GM18517 (cell line): ENCODE measurements at regions not wholly inside any gene's neighbourhood (a gene's known extent, or its start where the extent isn't known, plus 50 kb on each side); places are given as distances from the start of the nearest gene placed in this dataset.

Experiments
- ATAC-seq: cut with Tn5 transposase; IDR thresholded peaks from one replicate; pipeline ENCODE4 v1.9.1; 2021; ENCODE audit warnings: mild to moderate bottlenecking, moderate library complexity; ENCODE audit not compliant: unreplicated experiment

DNA sequence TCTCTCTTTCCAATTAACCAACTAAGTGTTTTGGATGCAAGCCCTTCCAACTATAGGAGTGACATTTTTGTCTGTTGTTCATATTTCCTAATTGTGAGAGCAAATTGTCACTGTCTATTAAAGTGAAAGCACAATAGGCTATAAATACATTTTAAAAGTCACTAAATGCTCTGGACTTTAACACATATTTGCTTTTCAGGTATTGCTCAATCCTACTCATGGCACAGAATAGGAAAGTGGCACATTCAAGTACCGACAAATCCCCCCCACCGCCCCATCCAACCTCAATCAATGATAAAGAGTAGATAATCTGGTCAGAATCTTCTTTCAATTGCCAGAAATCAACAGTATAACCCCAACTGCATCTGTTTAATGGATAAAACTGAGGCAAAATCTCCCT lies 419.8 kb downstream of the PLK2 start:
- no peak for ATAC-seq

DNA sequence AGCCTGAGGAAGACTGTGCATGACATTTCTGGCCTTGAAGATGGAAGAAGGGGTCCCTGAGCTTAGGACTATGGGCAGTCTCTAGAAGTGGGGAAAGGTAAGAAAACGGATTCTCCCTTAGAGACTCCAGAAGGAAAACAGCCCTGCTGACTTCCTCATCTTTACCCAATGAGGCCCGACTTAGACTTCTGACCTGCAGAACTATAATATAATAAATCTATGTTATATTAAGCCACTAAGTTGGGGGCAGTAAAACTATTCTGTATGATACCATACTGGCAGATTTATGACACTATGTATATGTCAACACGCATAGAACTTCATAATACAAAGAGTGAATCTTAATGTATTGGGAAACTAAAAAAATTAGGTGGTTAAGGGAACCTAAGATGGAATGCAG lies 422.0 kb downstream of the PLK2 start:
- ATAC-seq: no peak

DNA sequence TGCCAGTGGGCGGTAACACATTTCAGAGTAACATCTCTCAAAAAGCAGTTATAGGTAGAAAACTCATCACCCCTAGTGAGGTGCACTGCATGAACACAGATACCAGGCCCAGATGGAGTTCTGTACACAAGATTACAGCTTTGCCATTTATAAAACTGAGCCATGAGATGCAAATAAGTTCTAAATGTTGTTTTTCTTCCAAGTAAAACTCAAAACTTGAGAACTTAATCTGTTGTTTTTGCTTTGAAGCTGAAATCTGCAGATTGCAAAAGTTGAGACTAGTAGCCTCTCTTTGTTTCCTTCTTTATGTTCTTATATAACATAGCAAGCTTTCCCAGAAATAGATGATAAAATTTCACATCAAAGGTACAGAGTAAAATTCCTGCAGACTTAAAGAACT lies 434.1 kb downstream of the PLK2 start:
- no peak for ATAC-seq

DNA sequence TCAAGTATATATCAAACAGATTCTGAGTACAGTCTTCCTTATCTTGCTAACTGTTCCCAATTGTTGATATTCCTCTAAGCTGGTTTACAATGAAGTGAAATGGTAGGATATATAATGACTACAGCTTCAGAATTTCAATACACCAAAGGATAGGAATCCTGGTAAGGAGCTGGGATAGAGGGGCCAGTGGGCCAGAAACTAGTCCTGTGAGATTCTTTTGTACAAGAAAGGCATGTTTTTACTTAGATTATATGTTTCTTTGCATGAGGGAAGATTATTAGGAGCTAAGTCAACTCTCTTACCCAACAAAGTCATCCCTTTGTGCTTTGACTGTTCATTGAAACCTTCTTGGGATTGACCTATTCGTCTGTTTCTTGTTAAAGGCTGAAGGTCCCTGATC lies 435.7 kb downstream of the PLK2 start:
- no peak for ATAC-seq

DNA sequence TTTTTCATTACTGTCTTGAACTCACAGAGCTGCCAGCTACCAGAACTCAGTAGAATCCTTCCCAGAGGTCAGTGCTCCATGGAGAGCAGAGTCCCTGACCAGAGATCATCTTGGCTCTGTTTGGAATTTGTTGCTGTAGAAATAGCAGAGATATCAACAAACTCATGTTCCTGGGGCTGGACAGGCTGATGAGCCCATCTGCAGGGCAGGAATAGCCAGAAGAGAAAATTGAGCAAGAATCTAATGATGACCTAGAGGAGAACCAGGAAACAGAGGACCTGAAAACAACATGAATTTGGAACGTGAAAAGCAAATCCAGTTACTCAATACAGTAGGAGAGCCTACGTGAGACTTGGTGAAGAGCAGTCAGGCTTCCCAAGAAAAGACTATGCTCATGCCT lies 437.8 kb downstream of the PLK2 start:
- ATAC-seq: no peak

DNA sequence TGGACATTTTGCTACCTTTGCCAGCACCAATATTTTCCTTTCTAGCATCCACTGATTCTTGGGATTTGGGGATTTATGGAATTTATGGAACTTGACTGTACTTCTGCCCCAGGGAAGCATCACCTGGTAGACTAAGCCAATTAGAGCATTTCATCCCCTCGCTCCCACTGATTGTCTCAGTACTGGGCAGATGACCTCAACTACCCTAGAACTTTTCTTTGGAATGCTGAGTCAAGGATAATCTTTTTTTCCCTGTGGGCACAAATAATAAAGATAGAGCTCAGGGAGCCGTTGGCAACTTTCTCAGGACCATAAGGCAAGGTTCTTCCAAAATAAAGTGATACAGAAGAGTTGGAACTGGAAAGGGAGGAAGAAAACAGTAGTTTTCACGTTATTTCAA lies 438.4 kb downstream of the PLK2 start:
- no peak for ATAC-seq

DNA sequence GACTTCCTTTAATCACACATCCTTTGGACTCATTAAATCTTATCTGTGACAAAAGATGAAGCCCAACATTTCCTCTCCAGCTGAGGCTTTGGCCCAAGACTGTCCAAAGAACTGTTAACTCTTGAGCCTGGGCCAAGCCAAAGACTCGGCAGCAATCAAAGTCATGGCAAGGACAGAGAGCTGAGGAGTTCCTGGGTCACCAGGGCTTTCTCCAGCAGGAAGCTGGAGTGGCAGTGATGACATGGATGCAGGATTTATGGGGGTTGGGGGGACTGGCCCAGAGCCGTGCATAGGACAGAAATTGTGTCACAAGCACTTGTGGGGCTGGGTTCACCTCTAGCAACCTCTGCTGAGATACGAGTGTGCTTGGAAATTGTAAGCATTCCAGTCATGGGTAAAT lies 440.3 kb downstream of the PLK2 start:
- ATAC-seq: no peak

DNA sequence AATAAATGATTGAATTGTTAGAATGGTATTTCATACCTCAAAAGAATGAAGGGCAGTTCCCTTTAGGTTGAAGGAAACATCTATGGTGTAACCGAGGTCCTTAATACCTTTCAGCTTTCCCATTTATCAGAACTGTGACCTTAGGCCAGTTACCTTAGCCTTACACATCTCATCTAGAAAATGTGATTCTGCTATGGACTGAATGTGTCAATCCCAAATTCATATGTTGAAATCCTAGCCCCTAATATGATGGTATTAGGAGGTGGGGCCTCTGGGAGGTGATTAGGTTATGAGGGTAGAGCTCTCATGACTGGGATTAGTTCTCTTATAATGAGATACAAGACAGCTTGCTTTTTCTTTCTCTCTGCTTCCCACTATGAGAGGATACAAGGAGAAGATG lies 441.9 kb downstream of the PLK2 start:
- no peak for ATAC-seq

DNA sequence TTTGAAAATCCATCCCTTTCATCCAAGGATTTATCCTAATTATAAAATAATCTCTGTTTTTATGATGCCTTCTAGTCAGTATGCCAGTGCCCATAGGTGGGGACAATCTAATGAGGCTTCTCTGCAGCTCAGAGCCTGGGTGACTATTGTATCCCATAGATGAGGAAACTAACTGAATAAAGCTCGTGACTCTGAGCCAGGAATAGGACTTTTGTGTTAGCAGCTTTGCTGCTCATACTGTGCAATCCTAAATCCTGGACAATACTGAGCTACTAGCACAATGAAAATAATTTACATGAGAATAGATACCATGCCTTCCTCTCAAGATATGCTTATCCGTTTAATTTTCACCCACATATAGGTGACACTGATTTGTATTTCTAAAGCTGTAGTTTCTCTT lies 443.0 kb downstream of the PLK2 start:
- no peak for ATAC-seq

DNA sequence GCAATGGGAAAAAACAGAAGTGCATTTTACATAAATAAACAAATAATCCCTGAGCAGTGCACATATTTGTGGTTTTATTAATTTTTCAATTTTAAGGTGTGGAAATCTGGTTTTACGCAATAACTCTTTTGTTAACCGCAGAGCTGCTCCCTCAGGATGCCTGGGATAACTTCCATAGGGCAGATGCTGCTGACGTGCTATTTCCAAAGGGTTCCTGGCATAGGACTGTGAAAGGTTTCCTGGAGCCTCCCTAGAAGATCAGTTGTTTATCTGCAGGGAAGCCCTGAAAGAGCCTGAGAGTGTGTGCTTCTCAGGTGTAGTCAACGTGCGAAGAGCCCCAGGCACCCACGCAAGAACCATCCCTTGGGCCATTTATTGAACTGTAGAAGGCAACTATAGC lies 443.5 kb downstream of the PLK2 start:
- ATAC-seq: no peak

DNA sequence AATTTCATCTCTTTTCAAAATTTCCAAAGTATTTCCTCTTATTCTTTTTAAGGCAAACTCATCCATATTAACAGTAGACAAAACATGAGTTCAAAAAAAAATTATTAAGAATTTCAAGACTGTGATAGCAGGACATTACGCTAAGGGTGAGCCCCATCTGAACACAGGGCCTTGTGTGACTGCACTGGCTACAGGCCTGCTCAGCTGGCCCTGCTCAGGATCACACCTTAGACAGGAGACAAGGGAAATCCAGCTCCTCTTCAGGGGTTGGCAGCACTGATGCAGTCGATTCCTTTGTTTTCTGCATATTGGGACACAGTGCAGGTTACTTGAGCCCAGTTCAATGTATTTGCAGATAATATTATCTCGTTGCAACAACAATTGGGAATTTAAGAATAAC lies 444.7 kb downstream of the PLK2 start:
- ATAC-seq: no peak

DNA sequence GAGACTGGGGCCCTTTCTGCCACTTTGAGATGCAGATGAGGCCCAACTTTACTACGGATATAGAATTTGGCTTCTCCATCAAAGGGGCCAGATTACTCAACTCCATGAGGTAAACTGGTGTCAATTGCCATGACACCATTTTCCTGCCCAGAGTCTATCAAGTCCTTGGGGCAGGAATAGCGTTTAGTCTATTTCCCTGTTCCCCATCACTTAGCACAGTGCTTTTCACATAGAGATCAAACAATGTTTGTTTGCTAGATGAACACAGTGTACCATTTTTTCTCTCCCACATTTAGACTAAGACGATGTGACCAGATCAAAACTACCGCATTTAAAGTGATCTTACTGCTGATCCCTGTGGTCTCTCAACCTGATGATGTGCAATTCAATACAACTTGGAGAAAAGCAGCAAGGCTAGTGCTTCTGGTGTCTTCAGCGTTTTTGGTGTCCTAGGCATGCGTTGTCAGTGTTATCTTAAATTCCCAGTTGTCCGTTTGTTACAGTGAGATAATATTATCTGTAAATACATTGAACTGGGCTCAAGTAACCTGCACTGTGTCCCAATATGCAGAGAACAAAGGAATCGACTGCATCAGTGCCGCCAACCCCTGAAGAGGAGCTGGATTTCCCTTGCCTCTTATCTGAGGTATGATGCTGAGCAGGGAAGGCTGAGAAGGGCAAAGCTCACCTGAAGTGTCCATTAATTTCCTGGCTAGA lies 446.2 kb downstream of the PLK2 start:
- ATAC-seq: no peak

DNA sequence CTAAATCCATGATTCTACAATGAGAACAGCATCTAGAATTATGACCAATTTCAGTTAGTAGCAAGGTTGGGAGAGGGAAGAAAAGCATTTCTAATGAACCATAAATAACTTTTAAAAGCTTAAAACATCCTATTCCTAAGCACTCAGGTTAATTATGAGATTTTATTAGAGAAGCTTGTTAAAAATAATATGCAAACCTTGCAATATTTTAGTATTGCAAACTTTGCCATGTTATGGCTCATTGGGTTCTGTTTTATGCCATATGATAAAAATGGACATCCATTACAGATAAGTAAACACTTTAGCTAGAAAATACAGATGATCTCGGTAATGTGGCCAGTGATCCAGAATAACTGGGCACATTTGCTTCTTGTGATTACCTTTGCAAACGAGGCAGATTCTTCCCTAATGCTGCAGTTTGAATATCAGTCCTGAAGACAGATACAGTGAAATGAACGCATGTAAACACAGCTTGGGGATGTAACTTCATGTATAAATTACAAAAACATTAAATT lies 447.0 kb downstream of the PLK2 start:
- no peak for ATAC-seq

DNA sequence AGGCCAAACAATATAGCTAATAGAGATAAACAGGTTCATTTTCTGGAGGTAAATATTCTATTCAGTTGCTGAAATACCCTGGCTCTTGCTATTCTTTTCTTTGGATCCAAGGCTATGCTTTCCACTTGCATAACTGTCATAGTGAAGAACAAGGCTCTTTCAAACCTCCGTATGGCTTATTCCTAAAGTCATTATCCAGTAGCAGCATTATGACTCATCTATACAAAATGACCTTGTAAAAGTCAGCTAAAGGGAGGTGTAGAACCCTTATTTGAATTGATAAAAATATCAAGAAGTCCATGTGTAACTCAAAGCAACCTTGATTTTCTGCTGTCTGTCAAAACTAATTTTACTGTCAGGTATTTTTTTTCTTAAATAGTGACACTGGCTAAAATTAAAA lies 447.8 kb downstream of the PLK2 start:
- ATAC-seq: no peak

DNA sequence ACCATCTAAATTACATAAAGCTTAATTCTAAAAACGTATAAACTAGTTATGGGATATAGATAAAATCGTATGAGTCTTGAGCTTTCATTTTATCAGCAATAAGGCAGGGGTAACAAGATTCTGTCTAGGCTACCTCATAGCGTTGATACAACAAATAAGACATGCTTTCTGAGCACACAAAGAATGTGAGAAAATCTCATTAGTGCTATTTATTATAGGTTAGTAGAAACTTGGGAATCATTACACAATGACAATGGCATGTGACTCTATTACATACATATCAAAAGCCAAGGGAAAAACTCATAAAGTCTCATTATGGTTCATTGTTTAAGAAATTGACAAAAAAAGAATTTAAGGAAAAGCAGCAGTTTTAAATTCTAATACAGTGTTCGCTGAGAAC lies 448.6 kb downstream of the PLK2 start:
- no peak for ATAC-seq

DNA sequence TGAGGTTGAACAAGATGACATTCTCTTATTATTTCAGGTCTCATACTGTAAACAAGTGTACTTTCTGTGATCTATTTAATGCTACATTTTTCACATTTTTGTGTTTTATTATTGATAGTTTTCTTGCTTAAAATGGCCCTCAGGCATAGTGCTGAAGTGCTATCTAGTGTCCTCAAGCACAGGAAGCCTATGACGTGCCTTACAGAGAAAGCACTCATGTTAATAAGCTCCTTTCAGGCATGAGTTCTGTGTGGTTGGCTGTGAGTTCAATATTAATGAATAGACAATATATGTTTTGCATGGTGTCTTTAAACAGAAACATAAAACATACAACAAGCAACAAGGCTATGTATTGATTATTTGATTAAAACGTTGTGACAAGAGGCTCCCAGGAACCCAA lies 450.1 kb downstream of the PLK2 start:
- ATAC-seq: no peak

DNA sequence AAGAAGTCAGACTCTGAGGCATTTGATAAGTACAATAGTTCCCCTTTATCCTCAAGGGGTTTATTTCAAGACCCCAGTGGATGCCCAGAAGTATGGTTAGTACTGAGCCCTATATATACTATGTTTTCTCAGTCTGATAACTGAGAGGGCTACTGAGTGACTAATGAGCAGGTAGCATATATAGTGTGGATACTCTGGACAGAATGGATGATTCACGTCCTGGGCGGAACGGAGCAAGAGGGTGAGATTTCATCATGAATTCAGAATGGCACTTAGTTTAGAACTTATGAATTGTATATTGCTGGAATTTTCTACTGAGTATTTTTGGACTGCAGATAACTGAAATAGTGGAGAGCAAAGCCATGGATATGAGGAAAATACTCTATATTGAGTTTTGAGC lies 457.6 kb downstream of the PLK2 start:
- ATAC-seq: no peak

DNA sequence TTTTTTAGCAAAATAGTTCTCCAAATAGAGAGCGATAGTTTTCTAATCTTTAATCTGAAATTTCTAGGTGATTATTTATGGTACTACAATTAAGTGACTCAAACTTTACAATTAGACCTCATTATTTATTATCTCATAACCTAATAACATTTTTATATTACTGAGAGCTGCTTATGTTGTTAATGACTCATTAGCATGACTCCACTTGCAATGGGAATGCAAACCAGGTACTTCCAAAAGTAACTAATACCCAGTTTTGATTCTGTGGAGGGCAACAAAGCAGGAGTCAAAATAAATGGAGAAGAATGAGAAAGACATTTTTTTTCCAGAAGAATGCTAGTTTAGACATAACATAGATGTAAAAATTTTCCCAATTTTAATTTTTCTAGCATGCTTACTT lies 466.0 kb downstream of the PLK2 start:
- no peak for ATAC-seq

DNA sequence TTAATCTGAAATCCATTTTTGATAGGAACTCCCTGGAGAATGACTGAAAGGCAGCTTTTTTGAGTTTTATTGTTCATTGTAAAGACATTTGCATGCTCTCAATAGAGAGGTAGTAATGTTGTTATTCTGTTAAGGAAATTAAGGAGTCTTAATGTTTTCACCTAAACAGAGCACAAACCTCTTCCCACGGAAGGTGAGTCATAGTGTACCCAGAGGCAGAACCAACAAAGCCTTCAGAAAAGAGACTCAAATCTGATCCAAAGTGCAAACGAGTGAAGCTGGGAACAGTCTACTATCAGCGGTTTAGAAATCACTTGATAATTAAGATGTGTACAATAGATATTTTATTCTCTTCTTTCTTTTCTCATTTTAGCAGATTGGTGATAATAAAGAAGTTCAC lies 470.5 kb downstream of the PLK2 start:
- ATAC-seq: no peak

DNA sequence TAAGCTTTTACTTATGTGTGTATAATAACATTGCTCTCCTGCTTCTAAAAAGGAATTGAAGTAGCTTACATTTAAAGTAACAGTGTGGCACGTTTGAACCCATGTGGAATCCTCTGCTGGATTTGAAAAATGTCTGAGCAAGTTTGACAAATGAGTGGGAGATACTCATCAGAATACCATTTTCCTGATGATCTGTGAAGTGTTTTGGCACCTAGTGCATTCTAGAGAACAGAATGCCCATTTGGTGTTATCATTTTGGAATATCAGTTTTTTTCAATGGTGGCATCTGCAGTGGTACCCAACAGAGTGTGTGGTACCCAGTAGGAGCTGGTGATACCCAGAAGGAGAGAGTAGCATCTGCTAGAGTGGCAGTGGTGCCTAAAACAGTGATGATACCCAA lies 471.1 kb downstream of the PLK2 start:
- no peak for ATAC-seq

DNA sequence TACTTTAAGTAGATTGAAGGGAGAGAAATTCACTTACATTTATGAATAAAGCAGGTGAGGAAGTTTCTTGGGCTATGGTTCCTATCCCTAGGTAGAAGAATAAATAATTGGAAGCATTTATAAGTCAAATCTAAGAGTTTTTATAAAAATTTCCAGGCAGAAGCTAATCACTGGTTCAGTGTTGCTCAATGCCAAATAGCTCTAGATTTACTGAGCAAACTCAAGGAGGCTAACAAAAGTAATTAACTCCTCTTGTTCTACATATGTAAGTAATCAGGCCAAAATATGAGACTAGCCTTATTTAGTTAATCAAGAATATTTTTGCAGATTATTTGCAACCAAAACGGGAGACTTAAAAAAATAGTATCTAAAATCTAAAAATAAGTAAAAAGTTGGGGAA lies 472.3 kb downstream of the PLK2 start:
- no peak for ATAC-seq

DNA sequence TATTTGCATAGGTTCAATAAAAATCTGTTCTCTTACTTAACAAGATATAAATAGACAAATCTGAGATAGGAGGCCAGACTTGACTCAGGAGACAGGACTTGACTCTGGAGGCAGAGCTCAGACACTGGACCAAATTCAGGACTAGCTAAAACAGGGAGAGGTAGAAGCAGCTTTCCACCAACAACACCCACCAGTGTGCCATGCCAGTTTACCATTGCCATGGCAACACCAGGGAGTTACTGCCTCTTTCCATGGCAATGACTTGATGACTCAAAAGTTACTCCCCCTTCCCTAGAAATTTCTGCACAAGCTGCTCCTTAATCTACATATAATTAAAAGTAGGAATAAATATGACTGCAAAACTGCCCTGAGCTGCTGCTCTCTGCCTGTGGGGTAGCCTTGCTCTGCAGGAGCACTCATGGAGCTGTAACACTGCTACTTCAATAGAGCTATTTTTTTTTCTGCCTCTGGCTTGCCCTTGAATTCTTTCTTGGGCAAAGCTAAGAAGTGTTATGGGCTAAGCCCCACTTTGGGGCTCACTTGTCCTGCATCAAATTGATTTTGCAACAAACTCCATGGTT lies 473.0 kb downstream of the PLK2 start:
- no peak for ATAC-seq

DNA sequence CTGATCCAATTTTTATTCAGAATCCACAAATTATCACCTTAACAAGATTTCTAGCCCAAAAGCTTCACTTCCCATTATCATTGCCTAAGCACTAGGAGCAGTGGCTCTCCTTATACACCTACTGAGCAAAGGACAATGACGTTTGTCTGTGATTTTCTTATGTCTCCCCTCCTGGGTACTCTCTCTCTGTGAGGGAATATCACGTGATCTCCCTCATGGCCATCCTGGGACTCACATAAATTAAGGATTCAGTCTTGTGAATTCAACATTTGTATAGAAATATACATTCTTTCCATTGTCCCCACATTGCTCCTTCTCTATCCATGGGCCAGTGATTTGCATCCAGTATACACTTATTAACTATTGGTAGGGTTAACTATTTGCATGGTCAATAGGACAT lies 476.5 kb downstream of the PLK2 start:
- no peak for ATAC-seq
